KMS-11 (cell line): ENCODE measurements at regions not wholly inside any gene's neighbourhood (a gene's known extent, or its start where the extent isn't known, plus 50 kb on each side); places are given as distances from the start of the nearest gene placed in this dataset.

Experiments used
- H2AFZ ChIP-seq: fragments of 200-600 bp; sonication (generic); 2 replicates; pipeline ENCODE4 v1.6.1; 2016; ENCODE audit warnings: antibody characterized with exemption, mixed run types, low read depth
- H3K27ac ChIP-seq: fragments of 200-600 bp; sonication (generic); 2 replicates; pipeline ENCODE4 v1.6.1; 2016; ENCODE audit warnings: mild to moderate bottlenecking, mixed run types
- H3K27me3 ChIP-seq: fragments of 200-600 bp; sonication (generic); 2 replicates; pipeline ENCODE4 v1.6.1; 2017; ENCODE audit warnings: mild to moderate bottlenecking, low read depth, mixed run types, moderate library complexity; ENCODE audit not compliant: insufficient read depth
- H3K36me3 ChIP-seq: fragments of 200-600 bp; sonication (generic); 2 replicates; pipeline ENCODE4 v1.6.1; 2017; ENCODE audit warnings: mild to moderate bottlenecking, mixed run types; ENCODE audit not compliant: insufficient read depth
- H3K4me1 ChIP-seq: fragments of 200-600 bp; sonication (generic); 2 replicates; pipeline ENCODE4 v1.6.1; 2016; ENCODE audit warnings: mild to moderate bottlenecking, low read depth, mixed run types; ENCODE audit not compliant: poor library complexity, severe bottlenecking
- H3K4me2 ChIP-seq: fragments of 200-600 bp; sonication (generic); 2 replicates; pipeline ENCODE4 v1.7.0; 2016; ENCODE audit warnings: mild to moderate bottlenecking, mixed run types
- H3K4me3 ChIP-seq: fragments of 200-600 bp; sonication (generic); IDR thresholded peaks from 2 replicates; pipeline ENCODE4 v1.6.1; 2017; ENCODE audit warnings: low read depth, low read length, mixed read lengths; ENCODE audit not compliant: insufficient read depth
- H3K79me2 ChIP-seq: fragments of 200-600 bp; sonication (generic); 2 replicates; pipeline ENCODE4 v1.6.1; 2016; ENCODE audit warnings: low read depth, mixed run types; ENCODE audit not compliant: insufficient read depth
- H3K9ac ChIP-seq: fragments of 200-600 bp; sonication (generic); 2 replicates; pipeline ENCODE4 v1.6.1; 2016; ENCODE audit warnings: mild to moderate bottlenecking, mixed run types
- H4K20me1 ChIP-seq: fragments of 200-600 bp; sonication (generic); 2 replicates; pipeline ENCODE4 v1.6.1; 2016; ENCODE audit warnings: mild to moderate bottlenecking, mixed run types; ENCODE audit not compliant: insufficient read depth
- TF ChIP-seq, protein P1 (sequence below): fragments of 200-600 bp; sonication (generic); conservative IDR thresholded peaks from 2 replicates; pipeline ENCODE4 v1.6.1; 2017; ENCODE audit warnings: low read depth, mild to moderate bottlenecking, antibody characterized with exemption, low read length, moderate library complexity, mixed read lengths

GRCh38 chr5:164204338-164204946 is 699.0 kb downstream of the MAT2B start:
- no peak overlapping the region for H3K4me2 ChIP-seq

DNA sequence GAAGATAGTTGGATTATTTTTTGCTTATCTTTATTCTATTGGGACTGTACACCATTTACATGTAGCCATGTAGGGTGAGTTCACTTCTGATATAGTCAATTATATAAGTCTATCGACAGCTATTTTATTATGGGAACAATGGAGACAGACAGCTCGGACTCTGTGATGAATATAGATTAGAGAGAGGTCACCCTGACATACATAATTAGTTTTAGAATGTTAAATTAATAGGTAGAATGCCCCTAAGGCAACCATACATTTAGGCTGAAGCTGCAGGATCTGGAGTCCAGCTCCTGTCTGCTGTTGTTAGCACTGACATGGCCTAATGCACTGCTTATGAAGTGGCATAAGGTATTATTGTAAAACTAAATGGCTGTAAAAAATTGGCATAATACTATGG is 700.8 kb downstream of the MAT2B start:
- Histone ChIP-seq H2AFZ (no peak overlapping the region), H3K27ac (no peak overlapping the region), H3K4me3 (no peak overlapping the region), H3K79me2 (no peaks in the 10 kb centered on the region), H4K20me1 (no peaks in the 10 kb centered on the region), H3K27me3 (no peaks in the 10 kb centered on the region), H3K9ac (no peak overlapping the region), H3K4me2 (no peak overlapping the region), H3K36me3 (no peaks in the 10 kb centered on the region), H3K4me1 (peaks cover 14% of the 10 kb centered on the region)
- TF ChIP-seq, protein P1, sequence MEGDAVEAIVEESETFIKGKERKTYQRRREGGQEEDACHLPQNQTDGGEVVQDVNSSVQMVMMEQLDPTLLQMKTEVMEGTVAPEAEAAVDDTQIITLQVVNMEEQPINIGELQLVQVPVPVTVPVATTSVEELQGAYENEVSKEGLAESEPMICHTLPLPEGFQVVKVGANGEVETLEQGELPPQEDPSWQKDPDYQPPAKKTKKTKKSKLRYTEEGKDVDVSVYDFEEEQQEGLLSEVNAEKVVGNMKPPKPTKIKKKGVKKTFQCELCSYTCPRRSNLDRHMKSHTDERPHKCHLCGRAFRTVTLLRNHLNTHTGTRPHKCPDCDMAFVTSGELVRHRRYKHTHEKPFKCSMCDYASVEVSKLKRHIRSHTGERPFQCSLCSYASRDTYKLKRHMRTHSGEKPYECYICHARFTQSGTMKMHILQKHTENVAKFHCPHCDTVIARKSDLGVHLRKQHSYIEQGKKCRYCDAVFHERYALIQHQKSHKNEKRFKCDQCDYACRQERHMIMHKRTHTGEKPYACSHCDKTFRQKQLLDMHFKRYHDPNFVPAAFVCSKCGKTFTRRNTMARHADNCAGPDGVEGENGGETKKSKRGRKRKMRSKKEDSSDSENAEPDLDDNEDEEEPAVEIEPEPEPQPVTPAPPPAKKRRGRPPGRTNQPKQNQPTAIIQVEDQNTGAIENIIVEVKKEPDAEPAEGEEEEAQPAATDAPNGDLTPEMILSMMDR, result no peak

More at GRCh38 chr5:164204338-164204946, 699.0 kb downstream of the MAT2B start:
- no peak overlapping the region for H3K9ac ChIP-seq
- no peak overlapping the region for H3K27ac ChIP-seq
- H3K36me3 ChIP-seq, result no peaks in the 10 kb centered on the region
- H3K79me2 ChIP-seq, result no peaks in the 10 kb centered on the region
- H3K27me3 ChIP-seq, result no peaks in the 10 kb centered on the region
- TF ChIP-seq, protein P1, result no peak
- H3K4me1 ChIP-seq, result peaks cover 14% of the 10 kb centered on the region
- H4K20me1 ChIP-seq, result no peaks in the 10 kb centered on the region
- H3K4me3 ChIP-seq, result no peak overlapping the region
- no peak overlapping the region for H2AFZ ChIP-seq

DNA sequence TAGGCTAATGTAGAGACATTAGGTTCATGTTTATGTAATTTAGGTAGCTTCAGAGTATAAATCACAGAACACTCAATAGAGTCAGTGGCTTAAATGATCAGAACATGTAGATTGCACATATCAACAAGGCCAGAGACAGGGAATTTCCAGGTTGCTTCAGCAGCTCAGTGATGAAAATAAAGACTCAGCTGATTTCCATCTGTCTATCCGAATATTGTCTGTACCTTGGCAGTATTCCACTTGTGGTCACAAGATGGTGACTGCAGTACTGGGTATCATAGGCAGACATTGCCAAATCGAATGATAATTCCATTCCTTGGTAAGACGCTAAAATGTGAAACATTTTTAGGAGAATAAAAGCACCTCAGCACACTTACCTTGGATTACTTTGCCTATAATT is 702.2 kb downstream of the MAT2B start:
- H3K27ac ChIP-seq, result peak overlapping the region; percentile 46; the same call in 1 of the 2 replicates
- H4K20me1 ChIP-seq, result no peaks in the 10 kb centered on the region
- peak overlapping the region; percentile 31; the same call in 1 of the 2 replicates for H3K4me2 ChIP-seq
- H3K79me2 ChIP-seq, result no peaks in the 10 kb centered on the region
- H2AFZ ChIP-seq, result peak overlapping the region; percentile 22; the same call in 1 of the 2 replicates
- peaks cover 14% of the 10 kb centered on the region for H3K4me1 ChIP-seq
- H3K27me3 ChIP-seq, result no peaks in the 10 kb centered on the region
- no peak overlapping the region for H3K4me3 ChIP-seq
- TF ChIP-seq, protein P1, result no peak
- H3K36me3 ChIP-seq, result no peaks in the 10 kb centered on the region
- no peak overlapping the region for H3K9ac ChIP-seq

DNA sequence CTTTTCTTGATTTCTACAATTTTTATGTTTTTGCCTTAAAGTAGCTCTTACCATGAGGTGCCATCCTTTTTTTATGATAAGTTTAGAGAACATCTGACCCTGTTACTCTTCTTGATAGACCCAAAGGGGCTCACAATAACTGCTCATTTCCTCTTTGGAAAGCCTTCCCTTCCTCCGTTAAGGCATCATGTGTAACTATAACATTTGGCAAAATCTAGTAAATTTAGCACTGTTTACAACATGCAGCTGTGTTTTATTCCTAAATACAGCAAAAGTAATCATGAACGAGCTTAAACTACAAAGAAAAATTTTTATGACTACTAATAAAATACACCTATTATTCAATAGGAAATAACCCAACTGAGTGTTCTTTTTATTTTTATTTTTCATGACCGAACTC is 705.1 kb downstream of the MAT2B start:
- TF ChIP-seq, protein P1, result no peak

More for the DNA sequence above, 705.1 kb downstream of the MAT2B start:
- Histone ChIP-seq H3K27ac (no peak overlapping the region), H3K27me3 (no peaks in the 10 kb centered on the region), H4K20me1 (no peaks in the 10 kb centered on the region), H3K79me2 (no peaks in the 10 kb centered on the region), H3K4me3 (no peak overlapping the region), H3K4me1 (peaks cover 14% of the 10 kb centered on the region), H3K9ac (no peak overlapping the region), H3K4me2 (no peak overlapping the region), H2AFZ (no peak overlapping the region), H3K36me3 (no peaks in the 10 kb centered on the region)
